Vagina (tissue), 2 donors: ENCODE measurements at regions not wholly inside any gene's neighbourhood (a gene's known extent, or its start where the extent isn't known, plus 50 kb on each side); places are given as distances from the start of the nearest gene placed in this dataset.

Source experiments
- DNase-seq, 2 donors: peaks; one replicate each; pipeline ENCODE4 v3.0.0-alpha.2; 2017; ENCODE audit errors: extremely low spot score in 2 of 2
- H3K27ac ChIP-seq: fragments of 200-600 bp; sonication (generic); one replicate; pipeline ENCODE4 v1.5.1; 2019
- H3K27me3 ChIP-seq: fragments of 200-600 bp; sonication (generic); one replicate; pipeline ENCODE4 v1.5.1; 2019
- H3K36me3 ChIP-seq, 2 donors: fragments of 200-600 bp; sonication (generic); one replicate each; pipeline ENCODE4 v1.5.1; 2017 to 2019
- H3K4me1 ChIP-seq: fragments of 200-600 bp; sonication (generic); one replicate; pipeline ENCODE4 v1.5.1; 2019
- H3K4me3 ChIP-seq, 2 donors: fragments of 200-600 bp; sonication (generic); 1 replicate in 1 of 2; 2 replicates in 1 of 2; pipeline ENCODE4 v1.5.1; 2016 to 2019
- H3K9me3 ChIP-seq: fragments of 200-600 bp; sonication (generic); one replicate; pipeline ENCODE4 v1.5.1; 2019
- POLR2A ChIP-seq, 2 donors: fragments of 450-650 bp; IDR thresholded peaks; one replicate each; pipeline ENCODE4 v1.6.1; 2017; ENCODE audit warnings: antibody characterized with exemption in 2 of 2, mild to moderate bottlenecking in 2 of 2, moderate library complexity in 2 of 2
- POLR2AphosphoS5 ChIP-seq, 2 donors: sonication (generic); formaldehyde crosslinking; IDR thresholded peaks; one replicate each; pipeline ENCODE4 v1.9.0; 2017; ENCODE audit warnings: antibody characterized with exemption in 2 of 2, mild to moderate bottlenecking in 2 of 2, low read depth in 1 of 2; ENCODE audit not compliant: insufficient read depth in 1 of 2
- intact Hi-C: fragments of 100-400 bp; cut with DNase I; formaldehyde crosslinking; loops from one replicate; pipeline ENCODE4 v1.15.1; 2023
- TF ChIP-seq, protein P1 (sequence below), 3 experiments: fragments of 450-650 bp in 2 of 3; fragments of 200-600 bp in 1 of 3; sonication (generic) in 1 of 3; IDR thresholded peaks; one replicate each; pipeline ENCODE4 v1.5.1; 2017 to 2019; ENCODE audit warnings: antibody characterized with exemption in 3 of 3, mild to moderate bottlenecking in 2 of 3, moderate library complexity in 2 of 3

DNA sequence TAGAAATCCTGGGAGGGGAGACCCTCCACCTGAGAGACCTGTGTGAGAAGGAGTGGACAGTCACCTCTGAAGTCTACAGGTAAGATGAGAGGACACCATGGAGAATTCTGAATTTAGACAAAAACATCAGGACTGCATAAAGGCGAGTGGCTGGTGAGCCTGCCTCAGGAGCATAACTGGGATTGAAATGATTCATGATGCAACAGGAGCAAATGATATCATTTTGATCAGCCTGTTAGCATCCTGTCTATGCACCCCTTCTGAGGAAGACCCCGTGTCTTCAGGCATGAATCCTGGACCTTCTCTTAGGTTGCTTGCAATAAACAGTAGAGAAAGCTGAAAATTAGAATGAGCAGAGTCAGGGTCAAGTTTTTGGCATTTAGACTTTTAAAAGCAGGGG lies 245.8 kb downstream of the ETAA1 start:
- TF ChIP-seq, protein P1, sequence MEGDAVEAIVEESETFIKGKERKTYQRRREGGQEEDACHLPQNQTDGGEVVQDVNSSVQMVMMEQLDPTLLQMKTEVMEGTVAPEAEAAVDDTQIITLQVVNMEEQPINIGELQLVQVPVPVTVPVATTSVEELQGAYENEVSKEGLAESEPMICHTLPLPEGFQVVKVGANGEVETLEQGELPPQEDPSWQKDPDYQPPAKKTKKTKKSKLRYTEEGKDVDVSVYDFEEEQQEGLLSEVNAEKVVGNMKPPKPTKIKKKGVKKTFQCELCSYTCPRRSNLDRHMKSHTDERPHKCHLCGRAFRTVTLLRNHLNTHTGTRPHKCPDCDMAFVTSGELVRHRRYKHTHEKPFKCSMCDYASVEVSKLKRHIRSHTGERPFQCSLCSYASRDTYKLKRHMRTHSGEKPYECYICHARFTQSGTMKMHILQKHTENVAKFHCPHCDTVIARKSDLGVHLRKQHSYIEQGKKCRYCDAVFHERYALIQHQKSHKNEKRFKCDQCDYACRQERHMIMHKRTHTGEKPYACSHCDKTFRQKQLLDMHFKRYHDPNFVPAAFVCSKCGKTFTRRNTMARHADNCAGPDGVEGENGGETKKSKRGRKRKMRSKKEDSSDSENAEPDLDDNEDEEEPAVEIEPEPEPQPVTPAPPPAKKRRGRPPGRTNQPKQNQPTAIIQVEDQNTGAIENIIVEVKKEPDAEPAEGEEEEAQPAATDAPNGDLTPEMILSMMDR (IDR thresholded peaks at IDR 0.05) = no peak
- TF ChIP-seq POLR2A (IDR thresholded peaks at IDR 0.05) = no peak
- Histone ChIP-seq H3K27ac (no peak overlapping the region), H3K27me3 (no peaks in the 10 kb centered on the region), H3K4me3 (no peak overlapping the region), H3K36me3 (no peaks in the 10 kb centered on the region), H3K4me1 (no peaks in the 10 kb centered on the region), H3K9me3 (no peaks in the 10 kb centered on the region)
- intact Hi-C loops = no loop called here
- no peak for DNase-seq

DNA sequence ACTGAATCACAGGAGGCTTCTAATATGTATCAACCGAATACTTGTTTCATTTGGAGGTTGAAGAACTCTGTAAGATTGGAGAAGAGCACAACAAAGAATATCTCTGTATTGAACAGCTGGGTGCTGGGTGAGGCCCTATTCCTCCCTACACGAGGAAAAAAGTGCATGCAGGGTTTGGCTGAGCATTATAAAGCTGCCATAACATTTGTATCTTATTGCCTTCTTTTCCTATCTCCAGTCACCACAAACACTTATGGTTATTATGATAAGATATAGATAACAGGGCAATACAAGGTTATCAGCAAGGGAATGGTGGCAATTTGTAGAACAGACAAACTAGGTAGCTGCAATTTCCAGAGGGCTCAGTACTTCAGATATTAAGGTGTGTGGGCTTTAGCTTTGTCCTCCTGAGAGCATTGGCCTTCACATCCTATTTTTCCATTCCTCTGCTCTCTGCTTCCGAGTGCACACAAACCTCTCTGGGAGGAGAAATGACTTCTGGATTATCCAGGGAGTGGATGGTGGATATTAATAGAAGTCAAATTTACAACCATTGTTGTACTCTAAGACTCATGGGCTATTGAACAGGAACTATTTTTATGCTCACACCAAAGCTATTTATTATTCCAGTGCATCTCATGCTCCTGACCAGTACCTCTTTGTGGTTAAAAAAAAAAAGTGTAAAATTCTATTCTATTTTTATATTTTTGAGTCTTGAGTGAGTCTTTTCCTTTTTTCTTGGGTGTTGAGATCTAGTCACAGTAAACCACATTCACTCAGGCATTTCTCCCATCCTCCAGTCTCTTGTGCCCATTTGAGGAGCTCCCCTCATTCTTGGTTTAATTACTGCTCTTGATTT lies 248.4 kb downstream of the ETAA1 start:
- TF ChIP-seq, protein P1 (IDR thresholded peaks at IDR 0.05) = no peak
- no peak for TF ChIP-seq POLR2A (IDR thresholded peaks at IDR 0.05)
- TF ChIP-seq POLR2AphosphoS5 (IDR thresholded peaks at IDR 0.05; ENCODE audit: insufficient read depth in 1 of 2, low read depth in 1 of 2) = no peak

DNA sequence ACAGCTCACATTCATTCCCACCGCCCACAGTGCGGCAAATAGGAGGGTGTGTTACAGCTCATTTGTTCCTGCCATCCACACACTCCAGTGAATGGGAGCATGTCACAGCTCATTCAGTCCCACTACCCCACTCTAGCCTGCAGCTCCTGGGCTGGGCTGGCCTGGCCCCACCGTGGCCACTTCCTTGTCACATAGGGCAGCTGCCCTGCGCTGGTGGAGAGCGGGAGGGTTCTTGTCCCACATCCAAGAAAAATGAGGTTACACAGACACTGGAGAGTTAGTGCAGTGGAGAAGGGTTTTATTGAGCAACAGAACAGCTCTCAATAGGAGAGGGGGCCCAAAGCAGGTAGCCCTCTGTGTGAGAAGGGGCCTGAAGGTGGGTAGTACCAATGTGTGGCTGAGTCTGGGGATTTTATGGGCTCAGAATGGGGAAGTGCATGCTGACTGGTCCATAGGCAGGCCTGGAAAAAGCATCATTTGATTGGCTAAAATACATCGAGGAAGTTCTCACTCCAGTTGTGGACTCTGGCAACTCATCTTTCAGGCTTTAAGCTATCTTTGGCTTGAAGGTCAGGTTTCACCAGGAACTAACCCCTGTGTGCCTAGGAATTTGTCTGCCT lies 249.7 kb downstream of the ETAA1 start:
- Histone ChIP-seq H3K9me3 (no peaks in the 10 kb centered on the region), H3K27ac (no peak overlapping the region), H3K36me3 (no peaks in the 10 kb centered on the region), H3K4me1 (peaks cover 22% of the 10 kb centered on the region), H3K27me3 (no peaks in the 10 kb centered on the region), H3K4me3 (no peak overlapping the region)
- intact Hi-C loops = no loop called here
- no peak for TF ChIP-seq POLR2AphosphoS5 (IDR thresholded peaks at IDR 0.05; ENCODE audit: insufficient read depth in 1 of 2, low read depth in 1 of 2)
- TF ChIP-seq, protein P1 (IDR thresholded peaks at IDR 0.05) = no peak
- TF ChIP-seq POLR2A (IDR thresholded peaks at IDR 0.05) = no peak
- no peak for DNase-seq

More for the DNA sequence above, 248.4 kb downstream of the ETAA1 start:
- H3K4me1 ChIP-seq = peaks cover 14% of the 10 kb centered on the region
- no peaks in the 10 kb centered on the region for H3K36me3 ChIP-seq
- no peak overlapping the region for H3K27ac ChIP-seq
- intact Hi-C loops = no loop called here
- no peak overlapping the region for H3K4me3 ChIP-seq
- H3K27me3 ChIP-seq = no peaks in the 10 kb centered on the region
- H3K9me3 ChIP-seq = no peaks in the 10 kb centered on the region
- DNase-seq = no peak

DNA sequence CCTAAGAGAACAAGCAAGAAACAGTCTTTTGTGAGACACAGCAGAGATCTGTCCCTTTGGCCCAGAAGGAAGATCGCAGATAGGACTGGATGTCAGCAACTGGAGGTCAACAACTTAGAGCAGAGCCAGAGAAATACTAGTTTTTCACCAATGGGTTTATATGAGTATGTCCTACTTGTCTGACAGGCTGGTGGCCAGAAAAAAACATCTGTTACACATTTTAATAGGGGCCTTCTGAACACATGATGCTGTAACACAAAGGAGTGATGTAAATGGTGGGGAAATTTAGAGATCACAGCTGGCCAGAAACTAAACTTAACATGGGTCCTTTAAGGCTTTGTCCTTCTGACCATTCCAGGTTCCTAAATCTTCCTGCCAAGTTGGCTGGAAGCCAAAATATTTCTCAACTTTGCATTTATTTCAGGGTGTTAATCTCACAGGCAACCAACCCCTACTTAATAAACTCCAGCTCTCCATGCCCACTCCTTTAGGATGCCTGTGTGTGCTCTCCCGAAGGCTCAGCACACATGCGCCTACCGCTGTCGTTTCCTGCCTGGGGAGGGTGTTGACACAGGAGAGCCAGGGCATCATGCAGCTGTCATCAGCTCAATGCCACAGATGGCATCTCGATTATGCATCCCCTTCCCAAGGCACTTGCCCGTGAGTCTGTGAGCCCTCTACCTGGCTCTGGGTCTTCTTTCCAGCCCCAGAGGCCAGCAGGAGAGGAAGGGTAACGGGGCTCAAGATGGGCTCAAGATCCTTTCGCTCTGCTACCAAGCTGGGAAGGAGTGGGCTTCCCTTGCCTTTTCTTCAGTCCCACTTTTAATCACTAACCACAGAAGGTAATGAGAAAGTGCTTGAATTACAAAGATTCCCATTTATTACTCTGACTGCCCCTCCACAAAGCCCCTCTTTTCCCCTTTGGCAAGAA lies 252.5 kb downstream of the ETAA1 start:
- Histone ChIP-seq H3K4me3 (peak overlapping the region in 1 of 2 donors; percentile 18), H3K36me3 (no peaks in the 10 kb centered on the region), H3K27me3 (no peaks in the 10 kb centered on the region), H3K4me1 (peaks cover 22% of the 10 kb centered on the region), H3K9me3 (no peaks in the 10 kb centered on the region), H3K27ac (peak overlapping the region; percentile 70)
- peak in 1 of 2 donors; percentile 95 for DNase-seq
- intact Hi-C loops = loop anchor here (5.0 kb wide), 2 partner anchors 1072 to 1217 kb away; no protein-coding TSS in a partner anchor
- peak; percentile 57 to 68 for TF ChIP-seq POLR2AphosphoS5 (IDR thresholded peaks at IDR 0.05; ENCODE audit: insufficient read depth in 1 of 2, low read depth in 1 of 2)
- TF ChIP-seq POLR2A (IDR thresholded peaks at IDR 0.05) = no peak
